Spleen (tissue), 11 donors: ENCODE measurements at regions not wholly inside any gene's neighbourhood (a gene's known extent, or its start where the extent isn't known, plus 50 kb on each side); places are given as distances from the start of the nearest gene placed in this dataset.

Experiments used
- DNase-seq: peaks from one replicate; pipeline ENCODE4 v3.0.0-alpha.2; 2020
- H3K27ac ChIP-seq, 8 donors: fragments of 200-600 bp; sonication (generic) in 7 of 8; 1 replicate in 4 of 8; 2 replicates in 4 of 8; pipeline versions ENCODE4 v1.5.0 to v1.8.0; 2016 to 2021; ENCODE audit warnings: inconsistent platforms in 4 of 8, mild to moderate bottlenecking in 4 of 8, moderate library complexity in 1 of 8
- H3K27me3 ChIP-seq, 7 donors: fragments of 200-600 bp; sonication (generic) in 6 of 7; replicated peaks in 1 of 7; 1 replicate in 4 of 7; 2 replicates in 3 of 7; pipeline versions ENCODE4 v1.5.0 to v1.8.0; 2016 to 2021; ENCODE audit warnings: inconsistent platforms in 3 of 7, mild to moderate bottlenecking in 1 of 7
- H3K36me3 ChIP-seq, 6 donors: fragments of 200-600 bp; sonication (generic) in 5 of 6; 1 replicate in 4 of 6; 2 replicates in 2 of 6; pipeline versions ENCODE4 v1.5.0 to v1.8.0; 2016 to 2021; ENCODE audit warnings: inconsistent platforms in 2 of 6
- H3K4me1 ChIP-seq, 6 donors: fragments of 200-600 bp; sonication (generic) in 5 of 6; 1 replicate in 3 of 6; 2 replicates in 3 of 6; pipeline versions ENCODE4 v1.5.0 to v1.8.0; 2016 to 2021; ENCODE audit warnings: inconsistent platforms in 3 of 6
- H3K4me3 ChIP-seq, 8 donors: fragments of 200-600 bp; sonication (generic) in 7 of 8; 1 replicate in 4 of 8; 2 replicates in 4 of 8; pipeline versions ENCODE4 v1.5.0 to v1.8.0; 2016 to 2021; ENCODE audit warnings: inconsistent platforms in 4 of 8, mild to moderate bottlenecking in 4 of 8, moderate library complexity in 2 of 8
- H3K9me3 ChIP-seq, 8 donors: fragments of 200-600 bp; sonication (generic) in 7 of 8; 1 replicate in 4 of 8; 2 replicates in 4 of 8; pipeline versions ENCODE4 v1.5.0 to v1.8.0; 2016 to 2021; ENCODE audit warnings: inconsistent platforms in 4 of 8
- POLR2A ChIP-seq, 3 donors: fragments of 450-650 bp; IDR thresholded peaks; one replicate each; pipeline ENCODE4 v1.5.1; 2017; ENCODE audit warnings: antibody characterized with exemption in 3 of 3, mild to moderate bottlenecking in 1 of 3
- POLR2AphosphoS5 ChIP-seq, 3 donors: sonication (generic); formaldehyde crosslinking; IDR thresholded peaks; one replicate each; pipeline ENCODE4 v1.5.1; 2017; ENCODE audit warnings: antibody characterized with exemption in 3 of 3
- WGBS, 5 donors: extraction: QIAGEN DNeasy Blood & Tissue Kit in 3 of 5; methylation state at CpG; one replicate each; pipeline versions ENCODE4 v1.1.5 to v1.1.7; 2013 to 2018; 5-methylcytosine and 5-hydroxymethylcytosine counted together
- intact Hi-C: fragments of 100-400 bp; cut with DNase I; formaldehyde crosslinking; loops from one replicate; pipeline ENCODE4 v1.15.0; 2023; ENCODE audit warnings: low total_unique reads
- TF ChIP-seq, protein P1 (sequence below), 11 experiments: fragments of 200-600 bp in 7 of 11; fragments of 450-650 bp in 4 of 11; sonication (generic) in 4 of 11; IDR thresholded peaks in 8 of 11; conservative IDR thresholded peaks in 3 of 11; 1 replicate in 7 of 11; 2 replicates in 4 of 11; pipeline versions ENCODE4 v1.4.0 to v1.8.0; 2016 to 2021; ENCODE audit warnings: antibody characterized with exemption in 11 of 11, inconsistent platforms in 4 of 11, mild to moderate bottlenecking in 1 of 11
- donor health status: healthy with polysubstance abuse.
- donor health status: DM: no; HTN: no; CAD: no; lungs with moderate emphysema.
- donor health status: DM: no; HTN: no; CAD: no.
- donor health status: Bipolar disorder and iron deficiency.
- donor health status: healthy.
- donor health status: DM: no; HTN: no; CAD: no.
- donor health status: DM: yes; HTN: yes; CAD: no.

- intact Hi-C loops: no loop called here
- Histone ChIP-seq H3K36me3 (no peaks in the 10 kb centered on the region), H3K4me3 (no peak overlapping the region), H3K27me3 (peaks cover 0 to 66% (median 0%) of the 10 kb centered on the region in 7 donors), H3K9me3 (peaks cover 0 to 4% (median 0%) of the 10 kb centered on the region in 8 donors), H3K4me1 (no peaks in the 10 kb centered on the region), H3K27ac (no peak overlapping the region)
- peak; percentile 56 for DNase-seq
- TF ChIP-seq, protein P1, sequence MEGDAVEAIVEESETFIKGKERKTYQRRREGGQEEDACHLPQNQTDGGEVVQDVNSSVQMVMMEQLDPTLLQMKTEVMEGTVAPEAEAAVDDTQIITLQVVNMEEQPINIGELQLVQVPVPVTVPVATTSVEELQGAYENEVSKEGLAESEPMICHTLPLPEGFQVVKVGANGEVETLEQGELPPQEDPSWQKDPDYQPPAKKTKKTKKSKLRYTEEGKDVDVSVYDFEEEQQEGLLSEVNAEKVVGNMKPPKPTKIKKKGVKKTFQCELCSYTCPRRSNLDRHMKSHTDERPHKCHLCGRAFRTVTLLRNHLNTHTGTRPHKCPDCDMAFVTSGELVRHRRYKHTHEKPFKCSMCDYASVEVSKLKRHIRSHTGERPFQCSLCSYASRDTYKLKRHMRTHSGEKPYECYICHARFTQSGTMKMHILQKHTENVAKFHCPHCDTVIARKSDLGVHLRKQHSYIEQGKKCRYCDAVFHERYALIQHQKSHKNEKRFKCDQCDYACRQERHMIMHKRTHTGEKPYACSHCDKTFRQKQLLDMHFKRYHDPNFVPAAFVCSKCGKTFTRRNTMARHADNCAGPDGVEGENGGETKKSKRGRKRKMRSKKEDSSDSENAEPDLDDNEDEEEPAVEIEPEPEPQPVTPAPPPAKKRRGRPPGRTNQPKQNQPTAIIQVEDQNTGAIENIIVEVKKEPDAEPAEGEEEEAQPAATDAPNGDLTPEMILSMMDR (IDR thresholded peaks at IDR 0.05 in 8 of 11, conservative IDR thresholded peaks at IDR 0.05 in 3 of 11): no peak
- TF ChIP-seq POLR2AphosphoS5 (IDR thresholded peaks at IDR 0.05) (no peak), POLR2A (IDR thresholded peaks at IDR 0.05) (no peak)
- WGBS, 5 donors: 77 to 82% (median 79%) methylated on average over 17 of the region's 17 CpGs
These were observed 58.6 kb upstream of the BCL11B start for GRCh38 chr14:99330316-99331240.

GRCh38 chr14:99329711-99330315, 57.8 kb upstream of the BCL11B start:
- no peak for TF ChIP-seq POLR2A (IDR thresholded peaks at IDR 0.05)
- TF ChIP-seq POLR2AphosphoS5 (IDR thresholded peaks at IDR 0.05): no peak
- TF ChIP-seq, protein P1 (IDR thresholded peaks at IDR 0.05 in 8 of 11, conservative IDR thresholded peaks at IDR 0.05 in 3 of 11): no peak
- H3K27me3 ChIP-seq: peaks cover 0 to 67% (median 0%) of the 10 kb centered on the region in 7 donors
- intact Hi-C loops: no loop called here
- 75 to 81% (median 76%) methylated on average over 10 of the region's 10 CpGs for WGBS, 5 donors
- DNase-seq: peak; percentile 54
- no peak overlapping the region for H3K27ac ChIP-seq
- H3K4me1 ChIP-seq: no peaks in the 10 kb centered on the region
- H3K36me3 ChIP-seq: no peaks in the 10 kb centered on the region
- peaks cover 0 to 3% (median 0%) of the 10 kb centered on the region in 8 donors for H3K9me3 ChIP-seq
- no peak overlapping the region for H3K4me3 ChIP-seq

- H3K27me3 ChIP-seq: peaks cover 0 to 54% (median 0%) of the 10 kb centered on the region in 7 donors
- H3K27ac ChIP-seq: no peak overlapping the region
- intact Hi-C loops: no loop called here
- peak; percentile 34 for DNase-seq
- no peak overlapping the region for H3K4me3 ChIP-seq
- no peaks in the 10 kb centered on the region for H3K4me1 ChIP-seq
- no peaks in the 10 kb centered on the region for H3K36me3 ChIP-seq
- 57 to 64% (median 63%) methylated on average over 14 of the region's 14 CpGs for WGBS, 5 donors
- TF ChIP-seq, protein P1 (IDR thresholded peaks at IDR 0.05 in 8 of 11, conservative IDR thresholded peaks at IDR 0.05 in 3 of 11): no peak
- TF ChIP-seq POLR2AphosphoS5 (IDR thresholded peaks at IDR 0.05) (no peak), POLR2A (IDR thresholded peaks at IDR 0.05) (no peak)
- no peaks in the 10 kb centered on the region for H3K9me3 ChIP-seq
These were observed 55.7 kb upstream of the BCL11B start for GRCh38 chr14:99327458-99328250.
